Neural cell (in vitro differentiated cells): ENCODE measurements at regions not wholly inside any gene's neighbourhood (a gene's known extent, or its start where the extent isn't known, plus 50 kb on each side); places are given as distances from the start of the nearest gene placed in this dataset.

Source experiments
- H2AFZ ChIP-seq: fragments of 200-600, 300-800 bp; sonication (generic), shearing (Covaris generic); 2 replicates; pipeline ENCODE4 v1.6.0; 2014; ENCODE audit warnings: low read depth, mild to moderate bottlenecking, antibody characterized with exemption, low read length, moderate library complexity
- H3F3A ChIP-seq: fragments of 200-600 bp; shearing (Covaris generic); 2 replicates; pipeline ENCODE4 v1.6.1; 2016; ENCODE audit warnings: mild to moderate bottlenecking, moderate library complexity, mixed read lengths, antibody characterized with exemption, low read length; ENCODE audit not compliant: insufficient read depth, poor library complexity, severe bottlenecking
- H3K27ac ChIP-seq: fragments of 200-600, 300-800 bp; sonication (generic), shearing (Covaris generic); 2 replicates; pipeline ENCODE4 v1.5.1; 2014; ENCODE audit warnings: mild to moderate bottlenecking, low read length, moderate library complexity
- H3K27me3 ChIP-seq: fragments of 300-800, 200-600 bp; sonication (generic), shearing (Covaris generic); 2 replicates; pipeline ENCODE4 v1.6.0; 2014; ENCODE audit warnings: mild to moderate bottlenecking, low read depth, low read length, moderate library complexity; ENCODE audit not compliant: insufficient read depth
- H3K36me3 ChIP-seq: fragments of 300-800, 200-600 bp; sonication (generic), shearing (Covaris generic); 2 replicates; pipeline ENCODE4 v1.5.1; 2014; ENCODE audit warnings: mild to moderate bottlenecking, antibody characterized with exemption, low read length, moderate library complexity; ENCODE audit not compliant: insufficient read depth
- H3K4me2 ChIP-seq: fragments of 300-800, 200-600 bp; sonication (generic), shearing (Covaris generic); 2 replicates; pipeline ENCODE4 v1.6.0; 2014; ENCODE audit warnings: mild to moderate bottlenecking, low read length
- H3K4me3 ChIP-seq: fragments of 300-800, 200-600 bp; sonication (generic), shearing (Covaris generic); 2 replicates; pipeline ENCODE4 v1.5.1; 2014; ENCODE audit warnings: mild to moderate bottlenecking, low read length, moderate library complexity
- H3K79me2 ChIP-seq: fragments of 200-600 bp; shearing (Covaris generic); replicated peaks from 2 replicates; pipeline ENCODE4 v1.6.0; 2014; ENCODE audit warnings: mild to moderate bottlenecking, low read length, moderate library complexity; ENCODE audit not compliant: insufficient read depth
- H3K9ac ChIP-seq: fragments of 300-800, 200-600 bp; sonication (generic), shearing (Covaris generic); 2 replicates; pipeline ENCODE4 v1.6.1; 2016; ENCODE audit warnings: mild to moderate bottlenecking, low read length, mixed read lengths
- H3K9me2 ChIP-seq: fragments of 200-600 bp; shearing (Covaris generic); 2 replicates; pipeline ENCODE4 v1.6.1; 2016; ENCODE audit warnings: mild to moderate bottlenecking, low read length, mixed read lengths; ENCODE audit not compliant: insufficient read depth
- H3K9me3 ChIP-seq: fragments of 200-600, 300-800 bp; sonication (generic), shearing (Covaris generic); 2 replicates; pipeline ENCODE4 v1.6.1; 2016; ENCODE audit warnings: mild to moderate bottlenecking, mixed run types, low read length, moderate library complexity, mixed read lengths
- H4K20me1 ChIP-seq: fragments of 200-600 bp; shearing (Covaris generic); 2 replicates; pipeline ENCODE4 v1.6.1; 2016; ENCODE audit warnings: mild to moderate bottlenecking, mixed run types; ENCODE audit not compliant: insufficient read depth
- CTCF ChIP-seq: fragments of 450-650 bp; IDR thresholded peaks from 2 replicates; pipeline ENCODE4 v1.5.1; 2014; ENCODE audit warnings: antibody characterized with exemption, mild to moderate bottlenecking, moderate library complexity; ENCODE audit not compliant: poor library complexity, severe bottlenecking
- EP300 ChIP-seq: fragments of 450-650 bp; conservative IDR thresholded peaks from 2 replicates; pipeline ENCODE4 v1.6.1; 2014; ENCODE audit warnings: antibody characterized with exemption, mild to moderate bottlenecking, moderate library complexity; ENCODE audit not compliant: poor library complexity, severe bottlenecking
- EZH2 ChIP-seq: fragments of 200-600, 300-800 bp; shearing (Covaris generic), sonication (generic); IDR thresholded peaks from 2 replicates; pipeline ENCODE4 v1.6.1; 2014; ENCODE audit warnings: antibody characterized with exemption, low read length, borderline replicate concordance, mild to moderate bottlenecking; ENCODE audit not compliant: insufficient read depth, poor library complexity, severe bottlenecking
- MXI1 ChIP-seq: fragments of 450-650 bp; conservative IDR thresholded peaks from 2 replicates; pipeline ENCODE4 v1.6.1; 2014; ENCODE audit warnings: antibody characterized with exemption, mild to moderate bottlenecking; ENCODE audit not compliant: poor library complexity, severe bottlenecking
- POLR2AphosphoS5 ChIP-seq: IDR thresholded peaks from 2 replicates; pipeline ENCODE4 v1.6.1; 2012
- RAD21 ChIP-seq: fragments of 450-650 bp; conservative IDR thresholded peaks from 2 replicates; pipeline ENCODE4 v1.6.1; 2014; ENCODE audit warnings: antibody characterized with exemption, mild to moderate bottlenecking, moderate library complexity
- REST ChIP-seq: IDR thresholded peaks from 2 replicates; pipeline ENCODE4 v1.6.1; 2012; ENCODE audit warnings: borderline replicate concordance
- SMC3 ChIP-seq: fragments of 450-650 bp; conservative IDR thresholded peaks from 2 replicates; pipeline ENCODE4 v1.6.1; 2014; ENCODE audit warnings: antibody characterized with exemption, mild to moderate bottlenecking, moderate library complexity; ENCODE audit not compliant: poor library complexity
- TAF1 ChIP-seq: IDR thresholded peaks from 2 replicates; pipeline ENCODE4 v1.6.1; 2012; ENCODE audit warnings: low read depth

- Histone ChIP-seq H3K9me3 (no peaks in the 10 kb centered on the region), H3K79me2 (no peaks in the 10 kb centered on the region), H3F3A (no peaks in the 10 kb centered on the region), H3K36me3 (no peaks in the 10 kb centered on the region), H3K27ac (no peak overlapping the region), H3K4me3 (no peak overlapping the region), H4K20me1 (no peaks in the 10 kb centered on the region), H2AFZ (no peak overlapping the region), H3K4me2 (no peak overlapping the region), H3K27me3 (no peaks in the 10 kb centered on the region), H3K9ac (no peak overlapping the region), H3K9me2 (no peaks in the 10 kb centered on the region)
- TF ChIP-seq POLR2AphosphoS5 (no peak), SMC3 (no peak), MXI1 (no peak), TAF1 (no peak), REST (no peak), EP300 (no peak), RAD21 (no peak), CTCF (no peak), EZH2 (no peak)
Observed at GRCh38 chrX:125710403-125711062, 390.9 kb downstream of the TEX13C start.

- Histone ChIP-seq H3F3A (no peaks in the 10 kb centered on the region), H3K79me2 (no peaks in the 10 kb centered on the region), H3K36me3 (no peaks in the 10 kb centered on the region), H4K20me1 (no peaks in the 10 kb centered on the region), H3K9me2 (no peaks in the 10 kb centered on the region), H3K9me3 (no peaks in the 10 kb centered on the region), H3K4me3 (no peak overlapping the region), H3K4me2 (no peak overlapping the region), H3K27me3 (no peaks in the 10 kb centered on the region), H2AFZ (no peak overlapping the region), H3K27ac (no peak overlapping the region), H3K9ac (no peak overlapping the region)
- TF ChIP-seq MXI1 (no peak), CTCF (no peak), RAD21 (no peak), TAF1 (no peak)
Observed at GRCh38 chrX:125711103-125711502, 391.4 kb downstream of the TEX13C start.
